Loucy (cell line): ENCODE measurements at regions not wholly inside any gene's neighbourhood (a gene's known extent, or its start where the extent isn't known, plus 50 kb on each side); places are given as distances from the start of the nearest gene placed in this dataset.

ENCODE experiments used
- H2AFZ ChIP-seq: fragments of 200-600 bp; sonication (generic); 2 replicates; pipeline ENCODE4 v1.6.0; 2016; ENCODE audit warnings: antibody characterized with exemption, mild to moderate bottlenecking, low read length, moderate library complexity
- H3F3A ChIP-seq: fragments of 200-600 bp; 2 replicates; pipeline ENCODE4 v1.6.0; 2016; ENCODE audit warnings: antibody characterized with exemption, low read depth, mild to moderate bottlenecking
- H3K27me3 ChIP-seq: fragments of 200-600 bp; sonication (generic); 2 replicates; pipeline ENCODE4 v1.6.1; 2014; ENCODE audit warnings: low read length, mild to moderate bottlenecking; ENCODE audit not compliant: insufficient read depth, poor library complexity, severe bottlenecking
- H3K36me3 ChIP-seq: fragments of 200-600 bp; sonication (generic); 2 replicates; pipeline ENCODE4 v1.6.1; 2016; ENCODE audit warnings: low read length; ENCODE audit not compliant: insufficient read depth
- H3K4me1 ChIP-seq: fragments of 200-600 bp; sonication (generic); 2 replicates; pipeline ENCODE4 v1.5.1; 2014; ENCODE audit warnings: low read length, mild to moderate bottlenecking; ENCODE audit not compliant: insufficient read depth, poor library complexity, severe bottlenecking
- H3K4me2 ChIP-seq: fragments of 200-600 bp; sonication (generic); 2 replicates; pipeline ENCODE4 v1.6.0; 2014; ENCODE audit warnings: antibody characterized with exemption, low read length, low read depth, mild to moderate bottlenecking; ENCODE audit not compliant: poor library complexity, severe bottlenecking
- H3K4me3 ChIP-seq: fragments of 200-600 bp; sonication (generic); 2 replicates; pipeline ENCODE4 v1.5.1; 2014; ENCODE audit warnings: low read length, mild to moderate bottlenecking, mixed read lengths; ENCODE audit not compliant: poor library complexity, severe bottlenecking
- H3K79me2 ChIP-seq: fragments of 200-600 bp; sonication (generic); 2 replicates; pipeline ENCODE4 v1.6.1; 2014; ENCODE audit warnings: low read length; ENCODE audit not compliant: insufficient read depth
- H3K9ac ChIP-seq: fragments of 200-600 bp; sonication (generic); 2 replicates; pipeline ENCODE4 v1.6.0; 2014; ENCODE audit warnings: mild to moderate bottlenecking, low read depth, low read length, moderate library complexity; ENCODE audit not compliant: poor library complexity, severe bottlenecking
- H3K9me2 ChIP-seq: fragments of 200-600 bp; sonication (generic); replicated peaks from 2 replicates; pipeline ENCODE4 v1.6.1; 2016; ENCODE audit warnings: low read depth, low read length, mixed read lengths
- H3K9me3 ChIP-seq: fragments of 200-600 bp; sonication (generic); 2 replicates; pipeline ENCODE4 v1.6.1; 2014; ENCODE audit warnings: mild to moderate bottlenecking, antibody characterized with exemption, low read length, low read depth; ENCODE audit not compliant: insufficient read depth
- H4K20me1 ChIP-seq: fragments of 200-600 bp; sonication (generic); 2 replicates; pipeline ENCODE4 v1.6.0; 2014; ENCODE audit warnings: antibody characterized with exemption, low read length, mild to moderate bottlenecking; ENCODE audit not compliant: insufficient read depth, poor library complexity, severe bottlenecking
- CTCF ChIP-seq: fragments of 200-600 bp; sonication (generic); conservative IDR thresholded peaks from 2 replicates; pipeline ENCODE4 v1.5.1; 2014; ENCODE audit warnings: mild to moderate bottlenecking, antibody characterized with exemption, low read length
- EZH2phosphoT487 ChIP-seq: fragments of 200-600 bp; IDR thresholded peaks from 2 replicates; pipeline ENCODE4 v1.6.1; 2018; ENCODE audit warnings: antibody characterized with exemption, mild to moderate bottlenecking, moderate library complexity, borderline replicate concordance

DNA sequence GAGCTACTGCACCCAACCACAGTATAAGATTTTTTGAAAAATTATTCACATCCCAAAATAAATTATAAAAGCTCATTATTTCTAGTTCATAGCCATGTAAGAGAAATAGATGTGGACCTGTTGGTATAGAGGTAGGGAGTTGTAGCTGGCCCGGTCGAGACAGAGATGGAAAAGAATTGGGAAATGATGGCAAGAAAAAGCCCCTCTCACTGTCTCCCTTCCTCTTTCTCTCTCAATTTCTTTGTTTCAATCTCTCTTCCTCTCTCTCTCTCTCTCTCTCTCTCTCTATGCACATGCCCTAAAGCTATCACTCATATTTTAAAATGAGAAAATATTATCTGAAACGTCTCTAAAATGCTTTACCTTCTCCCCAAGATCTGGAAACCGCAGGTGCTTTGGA lies 80.7 kb upstream of the CD83 start:
- Histone ChIP-seq H3K36me3 (no peaks in the 10 kb centered on the region), H3K9me2 (no peaks in the 10 kb centered on the region), H3K9me3 (no peaks in the 10 kb centered on the region), H3K4me1 (no peaks in the 10 kb centered on the region), H3K4me3 (no peak overlapping the region), H4K20me1 (no peaks in the 10 kb centered on the region), H3K9ac (no peak overlapping the region), H3K79me2 (no peaks in the 10 kb centered on the region), H3F3A (no peaks in the 10 kb centered on the region), H2AFZ (no peak overlapping the region), H3K4me2 (no peak overlapping the region), H3K27me3 (peaks cover 7% of the 10 kb centered on the region)
- TF ChIP-seq CTCF (no peak), EZH2phosphoT487 (no peak)

GRCh38 chr6:14037402-14038277 lies 79.9 kb upstream of the CD83 start:
- Histone ChIP-seq H4K20me1 (no peaks in the 10 kb centered on the region), H3K4me3 (no peak overlapping the region), H3F3A (no peaks in the 10 kb centered on the region), H3K79me2 (no peaks in the 10 kb centered on the region), H3K9me2 (no peaks in the 10 kb centered on the region), H2AFZ (no peak overlapping the region), H3K4me1 (no peaks in the 10 kb centered on the region), H3K4me2 (no peak overlapping the region), H3K9ac (no peak overlapping the region), H3K9me3 (no peaks in the 10 kb centered on the region), H3K27me3 (peaks cover 7% of the 10 kb centered on the region), H3K36me3 (no peaks in the 10 kb centered on the region)
- TF ChIP-seq CTCF: no peak
- TF ChIP-seq EZH2phosphoT487: no peak

- no peak for TF ChIP-seq CTCF
- Histone ChIP-seq H3K79me2 (no peaks in the 10 kb centered on the region), H3K9me3 (no peaks in the 10 kb centered on the region), H3K4me1 (no peaks in the 10 kb centered on the region), H3F3A (no peaks in the 10 kb centered on the region), H3K36me3 (no peaks in the 10 kb centered on the region), H2AFZ (no peak overlapping the region), H3K9ac (no peak overlapping the region), H3K27me3 (peaks cover 7% of the 10 kb centered on the region), H3K9me2 (no peaks in the 10 kb centered on the region), H3K4me2 (no peak overlapping the region), H3K4me3 (no peak overlapping the region), H4K20me1 (no peaks in the 10 kb centered on the region)
These were observed 78.8 kb upstream of the CD83 start for GRCh38 chr6:14038467-14039437.
